Activated CD8-positive, alpha-beta memory T cell treated with anti-CD3 and anti-CD28 coated beads, Interleukin-2, amount 10 ng/mL, durations not matched to agents 7 days and 5 days (primary cell): ENCODE measurements at regions not wholly inside any gene's neighbourhood (a gene's known extent, or its start where the extent isn't known, plus 50 kb on each side); places are given as distances from the start of the nearest gene placed in this dataset.

Experiments
- ATAC-seq: fragments of 150-1000 bp; cut with Tn5 transposase; one replicate; pipeline ENCODE4 v1.10.0; 2021; ENCODE audit warnings: moderate library complexity
- CTCF ChIA-PET: fragments of 350-600 bp; sonication (Branson Sonifier 250); formaldehyde crosslinking; loops from one replicate; lab custom pipeline; 2021; ENCODE audit warnings: antibody characterized with exemption; lab: Charles Lee
- DNase-seq: peaks from one replicate; pipeline ENCODE4 v3.0.0-alpha.2; 2020
- H3K27ac Mint-ChIP-seq: one replicate; pipeline ENCODE4 v1.8.0; 2021; ENCODE audit warnings: mild to moderate bottlenecking, mixed read lengths
- H3K27me3 Mint-ChIP-seq: one replicate; pipeline ENCODE4 v1.8.0; 2021; ENCODE audit warnings: mixed read lengths
- H3K36me3 Mint-ChIP-seq: one replicate; pipeline ENCODE4 v1.8.0; 2021; ENCODE audit warnings: mild to moderate bottlenecking, mixed read lengths
- H3K4me1 Mint-ChIP-seq: one replicate; pipeline ENCODE4 v1.8.0; 2021; ENCODE audit warnings: mixed read lengths
- H3K4me3 Mint-ChIP-seq: one replicate; pipeline ENCODE4 v1.8.0; 2021; ENCODE audit warnings: mild to moderate bottlenecking, moderate library complexity, mixed read lengths
- H3K9me3 Mint-ChIP-seq: one replicate; pipeline ENCODE4 v1.8.0; 2022; ENCODE audit warnings: low read depth, mixed read lengths

- CTCF ChIA-PET, result no interaction called here
- ATAC-seq (no peak), DNase-seq (no peak)
- Mint-ChIP-seq H3K4me1 (no peaks in the 10 kb centered on the region), H3K36me3 (no peaks in the 10 kb centered on the region), H3K27ac (no peak overlapping the region), H3K4me3 (no peak overlapping the region), H3K27me3 (no peaks in the 10 kb centered on the region), H3K9me3 (peaks cover 2% of the 10 kb centered on the region)
Observed at GRCh38 chr10:57786850-57787750, 480.6 kb downstream of the IPMK start.

- H3K9me3 Mint-ChIP-seq, result peaks cover 2% of the 10 kb centered on the region
- ATAC-seq (no peak), DNase-seq (no peak)
- H3K4me3 Mint-ChIP-seq, result no peak overlapping the region
- no peaks in the 10 kb centered on the region for H3K4me1 Mint-ChIP-seq
- no peak overlapping the region for H3K27ac Mint-ChIP-seq
- CTCF ChIA-PET, result no interaction called here
- H3K27me3 Mint-ChIP-seq, result no peaks in the 10 kb centered on the region
- no peaks in the 10 kb centered on the region for H3K36me3 Mint-ChIP-seq
Observed at GRCh38 chr10:57786331-57786730, 481.4 kb downstream of the IPMK start.

- ATAC-seq, result no peak
Observed at GRCh38 chr10:57785546-57785945, 482.1 kb downstream of the IPMK start.

GRCh38 chr10:57785068-57785467 lies 482.6 kb downstream of the IPMK start:
- H3K27ac Mint-ChIP-seq, result no peak overlapping the region
- ATAC-seq (no peak), DNase-seq (no peak)
- no peak overlapping the region for H3K4me3 Mint-ChIP-seq
- no peaks in the 10 kb centered on the region for H3K36me3 Mint-ChIP-seq
- no peaks in the 10 kb centered on the region for H3K27me3 Mint-ChIP-seq
- CTCF ChIA-PET, result no interaction called here
- H3K9me3 Mint-ChIP-seq, result peaks cover 4% of the 10 kb centered on the region
- H3K4me1 Mint-ChIP-seq, result no peaks in the 10 kb centered on the region

More at GRCh38 chr10:57785546-57785945, 482.1 kb downstream of the IPMK start:
- H3K4me1 Mint-ChIP-seq, result no peaks in the 10 kb centered on the region
- no peak overlapping the region for H3K27ac Mint-ChIP-seq
- no peaks in the 10 kb centered on the region for H3K36me3 Mint-ChIP-seq
- no peak for DNase-seq
- peaks cover 2% of the 10 kb centered on the region for H3K9me3 Mint-ChIP-seq
- CTCF ChIA-PET, result no interaction called here
- no peak overlapping the region for H3K4me3 Mint-ChIP-seq
- no peaks in the 10 kb centered on the region for H3K27me3 Mint-ChIP-seq

GRCh38 chr10:57776688-57777432 lies 490.8 kb downstream of the IPMK start:
- Mint-ChIP-seq H3K36me3 (no peaks in the 10 kb centered on the region), H3K9me3 (peaks cover 11% of the 10 kb centered on the region), H3K27me3 (no peaks in the 10 kb centered on the region), H3K27ac (no peak overlapping the region), H3K4me1 (no peaks in the 10 kb centered on the region), H3K4me3 (no peak overlapping the region)
- DNase-seq, result no peak
- CTCF ChIA-PET, result no interaction called here
- ATAC-seq, result no peak

- H3K4me1 Mint-ChIP-seq, result no peaks in the 10 kb centered on the region
- ATAC-seq, result no peak
- H3K4me3 Mint-ChIP-seq, result no peak overlapping the region
- H3K9me3 Mint-ChIP-seq, result peaks cover 11% of the 10 kb centered on the region
- CTCF ChIA-PET, result no interaction called here
- no peak for DNase-seq
- H3K27me3 Mint-ChIP-seq, result no peaks in the 10 kb centered on the region
- no peak overlapping the region for H3K27ac Mint-ChIP-seq
- H3K36me3 Mint-ChIP-seq, result no peaks in the 10 kb centered on the region
Observed at GRCh38 chr10:57775250-57775649, 492.4 kb downstream of the IPMK start.

- no peak for ATAC-seq
- H3K9me3 Mint-ChIP-seq, result peaks cover 7% of the 10 kb centered on the region
- H3K4me3 Mint-ChIP-seq, result no peak overlapping the region
- H3K27ac Mint-ChIP-seq, result no peak overlapping the region
- no peak for DNase-seq
- no peaks in the 10 kb centered on the region for H3K27me3 Mint-ChIP-seq
- H3K36me3 Mint-ChIP-seq, result no peaks in the 10 kb centered on the region
- H3K4me1 Mint-ChIP-seq, result no peaks in the 10 kb centered on the region
- CTCF ChIA-PET, result no interaction called here
Observed at GRCh38 chr10:57769298-57769697, 498.4 kb downstream of the IPMK start.

GRCh38 chr10:57759777-57760176 lies 507.9 kb downstream of the IPMK start:
- Mint-ChIP-seq H3K4me1 (no peaks in the 10 kb centered on the region), H3K4me3 (no peak overlapping the region), H3K27me3 (no peaks in the 10 kb centered on the region), H3K36me3 (no peaks in the 10 kb centered on the region), H3K27ac (no peak overlapping the region), H3K9me3 (peaks cover 2% of the 10 kb centered on the region)
- DNase-seq, result no peak
- CTCF ChIA-PET, result no interaction called here
- no peak for ATAC-seq

GRCh38 chr10:57754803-57755202 lies 512.9 kb downstream of the IPMK start:
- H3K36me3 Mint-ChIP-seq, result no peaks in the 10 kb centered on the region
- ATAC-seq (no peak), DNase-seq (no peak)
- no peak overlapping the region for H3K27ac Mint-ChIP-seq
- no peaks in the 10 kb centered on the region for H3K4me1 Mint-ChIP-seq
- CTCF ChIA-PET, result no interaction called here
- H3K27me3 Mint-ChIP-seq, result no peaks in the 10 kb centered on the region
- H3K4me3 Mint-ChIP-seq, result no peak overlapping the region
- H3K9me3 Mint-ChIP-seq, result peaks cover 11% of the 10 kb centered on the region

- H3K36me3 Mint-ChIP-seq, result no peaks in the 10 kb centered on the region
- no peak for DNase-seq
Observed at GRCh38 chr10:57743711-57744110, 524.0 kb downstream of the IPMK start.

GRCh38 chr10:57741751-57742150 lies 525.9 kb downstream of the IPMK start:
- H3K36me3 Mint-ChIP-seq, result no peaks in the 10 kb centered on the region
- no peaks in the 10 kb centered on the region for H3K27me3 Mint-ChIP-seq
- no peaks in the 10 kb centered on the region for H3K4me1 Mint-ChIP-seq
- H3K4me3 Mint-ChIP-seq, result no peak overlapping the region
- DNase-seq, result no peak
- ATAC-seq, result no peak
- peaks cover 2% of the 10 kb centered on the region for H3K9me3 Mint-ChIP-seq
- CTCF ChIA-PET, result no interaction called here
- H3K27ac Mint-ChIP-seq, result no peak overlapping the region

More at GRCh38 chr10:57743711-57744110, 524.0 kb downstream of the IPMK start:
- Mint-ChIP-seq H3K9me3 (no peaks in the 10 kb centered on the region), H3K27me3 (no peaks in the 10 kb centered on the region), H3K4me3 (no peak overlapping the region), H3K4me1 (no peaks in the 10 kb centered on the region), H3K27ac (no peak overlapping the region)
- ATAC-seq, result no peak
- CTCF ChIA-PET, result no interaction called here

- Mint-ChIP-seq H3K27ac (no peak overlapping the region), H3K9me3 (no peaks in the 10 kb centered on the region), H3K4me3 (no peak overlapping the region), H3K4me1 (no peaks in the 10 kb centered on the region), H3K36me3 (no peaks in the 10 kb centered on the region), H3K27me3 (no peaks in the 10 kb centered on the region)
- DNase-seq, result no peak
- CTCF ChIA-PET, result no interaction called here
- ATAC-seq, result no peak
Observed at GRCh38 chr10:57723305-57723704, 544.4 kb downstream of the IPMK start.

- CTCF ChIA-PET, result no interaction called here
Observed at GRCh38 chr10:57716884-57717283, 550.8 kb downstream of the IPMK start.

GRCh38 chr10:57715233-57715632 lies 552.5 kb downstream of the IPMK start:
- H3K36me3 Mint-ChIP-seq, result no peaks in the 10 kb centered on the region
- CTCF ChIA-PET, result no interaction called here
- no peaks in the 10 kb centered on the region for H3K27me3 Mint-ChIP-seq
- no peaks in the 10 kb centered on the region for H3K9me3 Mint-ChIP-seq
- DNase-seq (no peak), ATAC-seq (no peak)
- H3K4me1 Mint-ChIP-seq, result no peaks in the 10 kb centered on the region
- no peak overlapping the region for H3K4me3 Mint-ChIP-seq
- no peak overlapping the region for H3K27ac Mint-ChIP-seq

More at GRCh38 chr10:57716884-57717283, 550.8 kb downstream of the IPMK start:
- Mint-ChIP-seq H3K27ac (no peak overlapping the region), H3K9me3 (no peaks in the 10 kb centered on the region), H3K4me1 (no peaks in the 10 kb centered on the region), H3K36me3 (no peaks in the 10 kb centered on the region), H3K4me3 (no peak overlapping the region), H3K27me3 (no peaks in the 10 kb centered on the region)
- DNase-seq (no peak), ATAC-seq (no peak)
